H1 (cell line): ENCODE measurements at regions not wholly inside any gene's neighbourhood (a gene's known extent, or its start where the extent isn't known, plus 50 kb on each side); places are given as distances from the start of the nearest gene placed in this dataset.

Experiments used
- BRCA1 ChIP-seq: IDR thresholded peaks from 2 replicates; pipeline ENCODE4 v1.6.1; 2012; ENCODE audit warnings: low read depth, low read length, improper control_type of control experiment
- KDM5A ChIP-seq: fragments of 200-600 bp; IDR thresholded peaks from 2 replicates; pipeline ENCODE4 v1.7.1; 2012; ENCODE audit warnings: mild to moderate bottlenecking, low read length, inconsistent platforms, mixed read lengths
- NANOG ChIP-seq: IDR thresholded peaks from 2 replicates; pipeline ENCODE4 v1.6.1; 2011; ENCODE audit warnings: low read length, low read depth, mild to moderate bottlenecking, inconsistent platforms; ENCODE audit not compliant: insufficient read depth, poor library complexity, severe bottlenecking
- RBBP5 ChIP-seq: IDR thresholded peaks from 2 replicates; pipeline ENCODE4 v1.7.1; 2012; ENCODE audit warnings: low read depth, mild to moderate bottlenecking, inconsistent platforms, low read length, moderate library complexity, borderline replicate concordance
- SP1 ChIP-seq: IDR thresholded peaks from 2 replicates; pipeline ENCODE4 v1.6.1; 2011; ENCODE audit warnings: low read depth, low read length

- TF ChIP-seq NANOG (no peak), KDM5A (no peak), BRCA1 (no peak), RBBP5 (no peak), SP1 (no peak)
These were observed 92.1 kb upstream of the TAF11L2 start (continued) for GRCh38 chr5:17405976-17406375.
